ENCODE measurements at regions not wholly inside any gene's neighbourhood (a gene's known extent, or its start where the extent isn't known, plus 50 kb on each side); places are given as distances from the start of the nearest gene placed in this dataset.

DNA sequence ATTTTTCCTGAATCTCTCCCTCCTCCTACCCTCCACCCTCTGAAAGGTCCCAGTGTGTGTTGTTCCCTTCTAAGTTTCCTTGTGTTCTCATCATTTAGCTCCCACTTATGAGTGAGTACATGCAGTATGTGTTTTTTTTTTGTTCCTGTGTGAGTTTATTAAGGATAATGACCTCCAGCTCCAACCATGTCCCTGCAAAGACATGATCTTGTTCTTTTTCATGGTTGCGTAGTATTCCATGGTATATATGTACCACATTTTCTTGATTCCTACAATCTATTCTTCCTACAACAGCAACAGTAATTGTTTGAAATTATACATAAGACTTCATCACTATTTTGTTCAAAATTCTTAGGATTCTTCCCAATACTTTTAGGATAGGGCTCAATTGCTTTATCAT lies 1117.8 kb downstream of the GATA3 start:
- ChIA-PET CTCF (no interaction called here), POLR2A (no interaction called here), RAD21 (ENCODE audit: low non-redundant PET in 1 of 2, low total read pairs in 2 of 2, uncharacterized antibody in 2 of 2, unreplicated experiment in 2 of 2) (no interaction called here)
- Histone ChIP-seq H3K9me2 (ENCODE audit: insufficient read depth) (no peaks in the 10 kb centered on the region), H3K27me3 (ENCODE audit: insufficient read depth, low read length) (no peaks in the 10 kb centered on the region), H3K4me3 (replicated peaks in 1 of 2; ENCODE audit: low read depth in 1 of 2, low read length in 2 of 2) (no peak overlapping the region), H3K79me2 (ENCODE audit: insufficient read depth, low read length) (no peaks in the 10 kb centered on the region), H3K4me1 (ENCODE audit: control insufficient read depth in 1 of 2, insufficient read depth in 2 of 2, low read length in 2 of 2) (no peaks in the 10 kb centered on the region), H4K20me1 (ENCODE audit: insufficient read depth) (no peaks in the 10 kb centered on the region), H3K36me3 (ENCODE audit: control insufficient read depth in 1 of 2, insufficient read depth in 2 of 2, low read length in 2 of 2) (no peaks in the 10 kb centered on the region), H3K9me3 (ENCODE audit: control insufficient read depth in 1 of 2, insufficient read depth in 1 of 2, low read depth in 1 of 2, low read length in 2 of 2) (peaks cover 5 to 13% of the 10 kb centered on the region in 2 experiments; a peak in 2 of 4 replicates), H3K4me2 (ENCODE audit: low read length) (no peak overlapping the region), H3K27ac (ENCODE audit: low read depth, low read length) (no peak overlapping the region), H3K9ac (ENCODE audit: low read length) (no peak overlapping the region), H2AFZ (ENCODE audit: low read depth, low read length, poor library complexity, severe bottlenecking) (no peak overlapping the region)
- intact Hi-C loops (cut with micrococcal nuclease), result no loop called here
- no TSS peak for BruUV-seq (replicated peaks)
- DNase-seq (ENCODE audit: low read depth, low spot score) (no peak), ATAC-seq (no peak)
- TF ChIP-seq POLR2AphosphoS5 (IDR thresholded peaks at IDR 0.05; ENCODE audit: low read depth, low read length) (no peak), EGR1 (IDR thresholded peaks at IDR 0.05; ENCODE audit: low read depth) (no peak), EZH2phosphoT487 (IDR thresholded peaks at IDR 0.05; ENCODE audit: borderline replicate concordance) (no peak), RAD21 (IDR thresholded peaks at IDR 0.05; ENCODE audit: low read depth) (no peak), EZH2 (IDR thresholded peaks at IDR 0.05) (no peak), FOSL1 (IDR thresholded peaks at IDR 0.05; ENCODE audit: low read depth) (no peak), SIN3A (IDR thresholded peaks at IDR 0.05; ENCODE audit: low read depth) (no peak), YY1 (IDR thresholded peaks at IDR 0.05; ENCODE audit: extremely low read depth, insufficient replicate concordance, low read depth, low read length) (no peak), SRF (IDR thresholded peaks at IDR 0.05; ENCODE audit: low read depth) (no peak)
- TF ChIP-seq, protein P1, sequence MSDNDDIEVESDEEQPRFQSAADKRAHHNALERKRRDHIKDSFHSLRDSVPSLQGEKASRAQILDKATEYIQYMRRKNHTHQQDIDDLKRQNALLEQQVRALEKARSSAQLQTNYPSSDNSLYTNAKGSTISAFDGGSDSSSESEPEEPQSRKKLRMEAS (IDR thresholded peaks at IDR 0.05), result no peak
- TF ChIP-seq, protein P2, sequence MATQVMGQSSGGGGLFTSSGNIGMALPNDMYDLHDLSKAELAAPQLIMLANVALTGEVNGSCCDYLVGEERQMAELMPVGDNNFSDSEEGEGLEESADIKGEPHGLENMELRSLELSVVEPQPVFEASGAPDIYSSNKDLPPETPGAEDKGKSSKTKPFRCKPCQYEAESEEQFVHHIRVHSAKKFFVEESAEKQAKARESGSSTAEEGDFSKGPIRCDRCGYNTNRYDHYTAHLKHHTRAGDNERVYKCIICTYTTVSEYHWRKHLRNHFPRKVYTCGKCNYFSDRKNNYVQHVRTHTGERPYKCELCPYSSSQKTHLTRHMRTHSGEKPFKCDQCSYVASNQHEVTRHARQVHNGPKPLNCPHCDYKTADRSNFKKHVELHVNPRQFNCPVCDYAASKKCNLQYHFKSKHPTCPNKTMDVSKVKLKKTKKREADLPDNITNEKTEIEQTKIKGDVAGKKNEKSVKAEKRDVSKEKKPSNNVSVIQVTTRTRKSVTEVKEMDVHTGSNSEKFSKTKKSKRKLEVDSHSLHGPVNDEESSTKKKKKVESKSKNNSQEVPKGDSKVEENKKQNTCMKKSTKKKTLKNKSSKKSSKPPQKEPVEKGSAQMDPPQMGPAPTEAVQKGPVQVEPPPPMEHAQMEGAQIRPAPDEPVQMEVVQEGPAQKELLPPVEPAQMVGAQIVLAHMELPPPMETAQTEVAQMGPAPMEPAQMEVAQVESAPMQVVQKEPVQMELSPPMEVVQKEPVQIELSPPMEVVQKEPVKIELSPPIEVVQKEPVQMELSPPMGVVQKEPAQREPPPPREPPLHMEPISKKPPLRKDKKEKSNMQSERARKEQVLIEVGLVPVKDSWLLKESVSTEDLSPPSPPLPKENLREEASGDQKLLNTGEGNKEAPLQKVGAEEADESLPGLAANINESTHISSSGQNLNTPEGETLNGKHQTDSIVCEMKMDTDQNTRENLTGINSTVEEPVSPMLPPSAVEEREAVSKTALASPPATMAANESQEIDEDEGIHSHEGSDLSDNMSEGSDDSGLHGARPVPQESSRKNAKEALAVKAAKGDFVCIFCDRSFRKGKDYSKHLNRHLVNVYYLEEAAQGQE (IDR thresholded peaks at IDR 0.05; ENCODE audit: low read depth), result no peak
- TF ChIP-seq, protein P3, sequence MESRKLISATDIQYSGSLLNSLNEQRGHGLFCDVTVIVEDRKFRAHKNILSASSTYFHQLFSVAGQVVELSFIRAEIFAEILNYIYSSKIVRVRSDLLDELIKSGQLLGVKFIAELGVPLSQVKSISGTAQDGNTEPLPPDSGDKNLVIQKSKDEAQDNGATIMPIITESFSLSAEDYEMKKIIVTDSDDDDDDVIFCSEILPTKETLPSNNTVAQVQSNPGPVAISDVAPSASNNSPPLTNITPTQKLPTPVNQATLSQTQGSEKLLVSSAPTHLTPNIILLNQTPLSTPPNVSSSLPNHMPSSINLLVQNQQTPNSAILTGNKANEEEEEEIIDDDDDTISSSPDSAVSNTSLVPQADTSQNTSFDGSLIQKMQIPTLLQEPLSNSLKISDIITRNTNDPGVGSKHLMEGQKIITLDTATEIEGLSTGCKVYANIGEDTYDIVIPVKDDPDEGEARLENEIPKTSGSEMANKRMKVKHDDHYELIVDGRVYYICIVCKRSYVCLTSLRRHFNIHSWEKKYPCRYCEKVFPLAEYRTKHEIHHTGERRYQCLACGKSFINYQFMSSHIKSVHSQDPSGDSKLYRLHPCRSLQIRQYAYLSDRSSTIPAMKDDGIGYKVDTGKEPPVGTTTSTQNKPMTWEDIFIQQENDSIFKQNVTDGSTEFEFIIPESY (IDR thresholded peaks at IDR 0.05; ENCODE audit: extremely low read depth, insufficient replicate concordance, low read length), result no peak

All from HCT116 (cell line).